GM19035 (cell line): ENCODE measurements at regions not wholly inside any gene's neighbourhood (a gene's known extent, or its start where the extent isn't known, plus 50 kb on each side); places are given as distances from the start of the nearest gene placed in this dataset.
"Not testable (repeated sequence)": the region's sequence is repeated elsewhere in the genome, so short reads cannot be mapped to it uniquely, and the experiment has no call there.

Experiments
- ATAC-seq: cut with Tn5 transposase; IDR thresholded peaks from one replicate; pipeline ENCODE4 v1.9.1; 2021; ENCODE audit not compliant: unreplicated experiment

GRCh38 chr4:26044524-26044923 is 130.5 kb downstream of the SMIM20 start:
- ATAC-seq, result no peak

- ATAC-seq, result no peak
These were observed 131.0 kb downstream of the SMIM20 start for GRCh38 chr4:26044983-26045382.

GRCh38 chr4:26047795-26048194 is 133.8 kb downstream of the SMIM20 start:
- ATAC-seq, result no peak

- ATAC-seq, result no peak
These were observed 134.4 kb downstream of the SMIM20 start for GRCh38 chr4:26048378-26048882.

- no peak for ATAC-seq
These were observed 134.9 kb downstream of the SMIM20 start for GRCh38 chr4:26048950-26049349.

- no peak for ATAC-seq
These were observed 135.4 kb downstream of the SMIM20 start for GRCh38 chr4:26049447-26049846.

- no peak for ATAC-seq
These were observed 136.2 kb downstream of the SMIM20 start for GRCh38 chr4:26050212-26050643.

- ATAC-seq, result no peak
These were observed 136.7 kb downstream of the SMIM20 start for GRCh38 chr4:26050671-26051070.

- ATAC-seq, result no peak
These were observed 137.2 kb downstream of the SMIM20 start for GRCh38 chr4:26051240-26051639.

GRCh38 chr4:26052663-26053541 is 138.9 kb downstream of the SMIM20 start:
- no peak for ATAC-seq

- no peak for ATAC-seq
These were observed 139.7 kb downstream of the SMIM20 start for GRCh38 chr4:26053761-26054160.

- ATAC-seq, result no peak
These were observed 141.8 kb downstream of the SMIM20 start for GRCh38 chr4:26055855-26056254.

- no peak for ATAC-seq
These were observed 142.4 kb downstream of the SMIM20 start for GRCh38 chr4:26056406-26056805.

- not testable (repeated sequence) for ATAC-seq
These were observed 143.8 kb downstream of the SMIM20 start for GRCh38 chr4:26057839-26058238.

- ATAC-seq, result peak; percentile 85
These were observed 144.5 kb downstream of the SMIM20 start for GRCh38 chr4:26058537-26058936.

GRCh38 chr4:26059391-26060154 is 145.6 kb downstream of the SMIM20 start:
- no peak for ATAC-seq

- ATAC-seq, result no peak
These were observed 146.3 kb downstream of the SMIM20 start for GRCh38 chr4:26060286-26060685.

GRCh38 chr4:26061248-26061986 is 147.4 kb downstream of the SMIM20 start:
- no peak for ATAC-seq

- ATAC-seq, result no peak
These were observed 148.2 kb downstream of the SMIM20 start for GRCh38 chr4:26062215-26062614.

- not testable (repeated sequence) for ATAC-seq
These were observed 150.0 kb downstream of the SMIM20 start for GRCh38 chr4:26064009-26064408.

GRCh38 chr4:26065833-26066232 is 151.8 kb downstream of the SMIM20 start:
- ATAC-seq, result no peak
